NCI-H1092 treated with DMSO at 0.1 percent for 48 hours (cell line): ENCODE measurements at regions not wholly inside any gene's neighbourhood (a gene's known extent, or its start where the extent isn't known, plus 50 kb on each side); places are given as distances from the start of the nearest gene placed in this dataset.
"Not testable (repeated sequence)": the region's sequence is repeated elsewhere in the genome, so short reads cannot be mapped to it uniquely, and the experiment has no call there.

Source experiments
- DNase-seq: peaks from one replicate; lab custom pipeline; 2025; lab: John Stamatoyannopoulos, UW

- no peak for DNase-seq
Observed at GRCh38 chr2:16362611-16363010, 303.0 kb downstream of the CYRIA start.

- no peak for DNase-seq
Observed at GRCh38 chr2:16361261-16361995, 304.2 kb downstream of the CYRIA start.

- DNase-seq = no peak
Observed at GRCh38 chr2:16359961-16360360, 305.7 kb downstream of the CYRIA start.

GRCh38 chr2:16357188-16357587, 308.4 kb downstream of the CYRIA start:
- no peak for DNase-seq

- DNase-seq = no peak
Observed at GRCh38 chr2:16351541-16351940, 314.1 kb downstream of the CYRIA start.

GRCh38 chr2:16351137-16351536, 314.5 kb downstream of the CYRIA start:
- no peak for DNase-seq

GRCh38 chr2:16350211-16350610, 315.4 kb downstream of the CYRIA start:
- no peak for DNase-seq

GRCh38 chr2:16349811-16350210, 315.8 kb downstream of the CYRIA start:
- DNase-seq = no peak

GRCh38 chr2:16348821-16349515, 316.7 kb downstream of the CYRIA start:
- DNase-seq = no peak

GRCh38 chr2:16346671-16347070, 319.0 kb downstream of the CYRIA start:
- no peak for DNase-seq

GRCh38 chr2:16345231-16345630, 320.4 kb downstream of the CYRIA start:
- DNase-seq = not testable (repeated sequence)

GRCh38 chr2:16339206-16339605, 326.4 kb downstream of the CYRIA start:
- DNase-seq = no peak

- no peak for DNase-seq
Observed at GRCh38 chr2:16338026-16338425, 327.6 kb downstream of the CYRIA start.

GRCh38 chr2:16336916-16337315, 328.7 kb downstream of the CYRIA start:
- no peak for DNase-seq

GRCh38 chr2:16336491-16336890, 329.1 kb downstream of the CYRIA start:
- DNase-seq = no peak

GRCh38 chr2:16335947-16336346, 329.7 kb downstream of the CYRIA start:
- DNase-seq = no peak

- no peak for DNase-seq
Observed at GRCh38 chr2:16335604-16335930, 330.1 kb downstream of the CYRIA start.

- DNase-seq = no peak
Observed at GRCh38 chr2:16334886-16335603, 330.6 kb downstream of the CYRIA start.

- DNase-seq = no peak
Observed at GRCh38 chr2:16334366-16334765, 331.3 kb downstream of the CYRIA start.

GRCh38 chr2:16333681-16334080, 332.0 kb downstream of the CYRIA start:
- DNase-seq = no peak

- no peak for DNase-seq
Observed at GRCh38 chr2:16332681-16333557, 332.7 kb downstream of the CYRIA start.

GRCh38 chr2:16331772-16332171, 333.9 kb downstream of the CYRIA start:
- DNase-seq = no peak
